HG03432 (cell line): ENCODE measurements at regions not wholly inside any gene's neighbourhood (a gene's known extent, or its start where the extent isn't known, plus 50 kb on each side); places are given as distances from the start of the nearest gene placed in this dataset.

Experiments
- ATAC-seq: cut with Tn5 transposase; IDR thresholded peaks from one replicate; pipeline ENCODE4 v1.9.1; 2021; ENCODE audit warnings: mild to moderate bottlenecking, moderate library complexity; ENCODE audit not compliant: unreplicated experiment

DNA sequence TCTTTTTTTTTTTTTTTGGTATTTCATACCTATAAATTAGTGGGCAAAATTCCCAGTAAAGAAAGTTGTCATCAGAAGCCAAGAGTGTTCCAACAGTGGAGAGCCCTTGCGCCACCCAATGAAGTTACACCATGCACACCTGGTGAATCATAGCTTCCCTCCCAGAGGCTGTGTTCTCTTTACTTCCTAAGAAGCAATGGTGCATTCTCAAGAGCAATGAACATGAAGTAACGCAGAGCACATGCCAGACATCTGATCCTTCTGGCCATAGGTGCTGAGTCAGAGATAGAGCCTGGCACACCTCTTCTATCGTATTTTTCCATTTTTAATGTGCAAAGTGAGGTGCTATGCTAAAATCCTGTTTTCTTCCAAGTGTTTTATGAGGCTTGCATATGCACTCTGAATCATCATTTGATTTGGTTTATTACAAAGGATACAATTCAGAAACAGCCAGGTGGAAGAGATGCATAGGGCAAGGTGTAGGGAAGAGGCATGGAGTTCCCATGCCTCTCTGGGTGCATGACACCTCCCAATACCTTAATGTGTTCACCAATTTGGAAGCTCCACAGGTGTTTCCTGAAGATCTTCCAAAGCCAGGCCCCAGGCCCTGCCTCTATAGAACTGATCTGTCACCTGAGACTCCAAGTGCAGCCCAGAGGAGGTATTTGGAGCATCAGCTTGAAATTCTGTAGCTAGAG, 408.0 kb downstream of the SIPA1L2 start:
- no peak for ATAC-seq

DNA sequence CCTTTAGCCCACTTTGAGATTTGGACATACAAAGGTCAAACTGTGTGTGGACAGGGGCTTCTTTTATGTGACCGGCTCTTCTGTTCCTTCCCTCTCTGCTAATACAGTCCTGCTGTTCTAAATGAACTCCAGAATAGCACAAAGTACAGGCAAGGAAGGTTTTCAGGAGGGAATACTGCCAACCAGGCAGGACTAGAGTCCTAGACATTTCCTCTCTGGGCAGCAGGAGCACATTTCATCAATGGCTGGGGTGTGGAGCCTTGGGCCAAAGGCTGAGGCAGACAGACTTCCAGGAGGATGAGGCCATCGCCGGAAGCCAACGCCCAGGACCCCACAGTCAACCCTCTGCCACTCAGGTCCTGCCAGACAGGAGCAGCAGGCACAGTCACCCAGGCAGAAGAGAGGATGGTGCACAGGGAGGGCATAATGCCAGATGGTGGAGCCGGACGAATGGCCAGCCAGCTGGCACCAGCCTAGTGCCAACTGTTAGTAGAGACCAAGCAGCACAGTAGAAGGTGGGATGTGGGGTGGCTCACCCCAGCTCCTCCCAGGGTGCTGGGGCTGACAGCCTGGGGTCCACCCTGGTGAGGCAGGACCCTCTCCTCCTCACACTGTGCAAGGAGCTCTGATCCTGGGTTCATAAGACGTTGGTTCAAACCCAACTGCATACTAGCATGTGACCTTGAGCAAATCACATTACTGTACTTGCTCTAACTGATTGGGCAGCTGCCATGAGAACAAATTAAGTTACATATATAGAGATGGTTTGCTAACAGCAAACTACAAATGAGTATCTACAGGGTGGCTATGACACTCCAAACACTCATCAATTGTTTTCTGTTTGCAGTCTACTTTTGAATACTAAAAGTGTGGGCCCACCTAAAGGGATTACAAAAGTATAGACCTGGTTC, 410.7 kb downstream of the SIPA1L2 start:
- no peak for ATAC-seq

DNA sequence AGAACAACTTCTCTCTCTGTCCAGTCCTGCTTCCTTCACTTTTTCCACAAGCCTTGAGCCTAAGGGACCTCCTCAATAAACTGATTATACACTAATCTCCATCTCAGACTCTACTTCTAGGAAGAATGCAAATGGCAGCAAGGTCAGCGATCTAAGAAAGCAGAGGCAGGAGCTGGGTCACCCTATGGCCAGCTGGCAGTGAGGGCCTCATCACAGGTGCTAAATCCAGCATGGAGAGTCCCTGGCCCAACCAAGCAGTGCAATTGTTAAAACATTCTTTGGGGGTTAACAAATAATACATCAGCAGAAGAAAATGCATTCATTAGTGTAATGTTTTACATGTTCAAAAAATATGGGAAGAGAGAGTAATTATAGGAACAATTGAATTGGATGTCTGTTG, 416.0 kb downstream of the SIPA1L2 start:
- no peak for ATAC-seq

DNA sequence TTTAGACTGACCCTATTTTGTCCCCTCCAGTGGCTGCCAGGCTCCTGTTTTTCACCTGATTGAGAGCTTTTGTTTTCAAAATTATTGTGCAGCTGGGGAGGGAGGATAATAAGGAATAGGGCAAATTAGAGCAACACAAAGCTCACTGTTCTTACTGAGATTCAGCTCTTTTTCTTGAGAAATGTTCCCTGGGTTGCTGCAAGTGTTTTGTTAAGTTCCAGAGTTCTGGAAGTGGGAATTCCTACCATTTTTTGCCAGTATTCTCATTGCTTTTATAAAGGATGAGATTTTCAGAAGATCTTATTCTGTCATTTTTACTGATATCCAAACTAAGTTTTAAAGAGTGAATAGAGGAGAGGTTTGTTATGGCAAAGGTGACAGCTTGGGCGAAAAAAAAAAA, 417.7 kb downstream of the SIPA1L2 start:
- no peak for ATAC-seq

DNA sequence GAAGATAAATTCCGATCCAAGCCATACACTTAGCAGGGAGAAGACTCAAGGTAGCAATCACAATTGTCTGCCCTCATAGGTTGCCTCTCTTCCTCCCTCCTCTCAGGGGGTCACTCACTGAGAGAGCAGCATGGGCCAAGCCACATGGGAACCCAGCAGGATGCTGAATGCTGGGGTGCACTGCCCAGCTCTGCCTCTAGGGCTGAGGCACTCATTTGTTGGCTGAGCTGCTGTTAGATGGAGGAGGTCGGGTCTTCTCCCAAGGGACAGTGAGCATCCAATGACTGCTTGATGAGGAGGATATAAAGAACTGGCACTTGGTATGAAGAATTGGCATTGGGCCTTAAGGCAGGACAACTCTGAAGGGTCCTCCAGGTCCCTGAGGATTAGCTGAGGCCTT, 418.8 kb downstream of the SIPA1L2 start:
- no peak for ATAC-seq

DNA sequence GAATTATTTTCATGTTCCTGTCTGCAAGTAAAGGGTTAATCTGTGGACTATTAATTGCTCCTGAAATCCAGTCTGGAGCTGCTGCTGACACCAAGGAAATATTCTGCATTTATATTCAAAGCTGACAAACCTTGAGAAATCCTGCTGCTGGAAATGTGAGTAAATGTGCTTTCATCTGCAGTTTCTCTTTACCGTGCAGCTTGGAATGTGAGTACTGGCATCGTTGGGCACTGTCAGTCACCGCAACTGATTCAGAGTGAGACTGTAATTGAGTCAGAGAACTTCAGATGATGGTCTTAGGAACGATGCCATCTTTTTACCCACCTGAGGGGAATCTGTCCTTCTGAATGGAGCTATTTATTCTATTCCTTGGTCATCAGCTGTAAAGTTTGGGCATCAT, 420.6 kb downstream of the SIPA1L2 start:
- ATAC-seq: no peak

DNA sequence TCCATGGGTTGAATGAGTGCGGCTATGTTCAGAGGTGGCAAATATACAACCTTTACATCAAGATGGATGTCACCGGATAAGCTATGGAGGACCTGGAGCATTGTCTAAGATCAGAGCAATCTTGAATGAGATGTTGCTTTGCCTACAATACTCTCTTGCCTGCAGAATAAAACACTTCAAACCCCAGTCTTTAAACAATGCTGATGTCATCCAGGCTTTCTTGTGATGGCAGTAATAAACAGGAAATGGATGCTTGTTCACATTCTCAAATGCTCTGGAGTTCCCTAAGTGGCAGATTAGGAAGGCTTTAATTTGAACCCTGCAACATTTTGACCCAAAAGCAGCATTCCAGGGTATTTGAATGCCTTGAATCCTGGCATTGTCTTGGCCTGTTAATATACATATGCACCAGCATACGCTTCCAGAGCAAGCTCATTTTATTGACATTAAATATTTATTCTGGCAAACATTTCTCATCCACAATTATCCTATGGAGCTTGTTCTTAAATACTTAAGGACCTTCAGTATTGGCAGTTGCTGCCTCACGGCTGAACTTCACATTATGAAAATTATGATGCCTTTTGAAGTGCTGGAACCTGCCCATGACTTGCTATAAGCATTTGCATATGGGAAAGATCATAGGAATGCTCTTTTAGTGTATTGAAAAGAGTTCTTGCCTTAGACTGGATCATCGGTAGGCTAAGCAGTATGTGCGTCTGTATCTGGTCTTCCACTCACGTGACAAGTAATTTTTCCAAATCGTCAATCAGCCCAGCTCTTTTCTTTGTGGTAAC, 422.7 kb downstream of the SIPA1L2 start:
- ATAC-seq: no peak

DNA sequence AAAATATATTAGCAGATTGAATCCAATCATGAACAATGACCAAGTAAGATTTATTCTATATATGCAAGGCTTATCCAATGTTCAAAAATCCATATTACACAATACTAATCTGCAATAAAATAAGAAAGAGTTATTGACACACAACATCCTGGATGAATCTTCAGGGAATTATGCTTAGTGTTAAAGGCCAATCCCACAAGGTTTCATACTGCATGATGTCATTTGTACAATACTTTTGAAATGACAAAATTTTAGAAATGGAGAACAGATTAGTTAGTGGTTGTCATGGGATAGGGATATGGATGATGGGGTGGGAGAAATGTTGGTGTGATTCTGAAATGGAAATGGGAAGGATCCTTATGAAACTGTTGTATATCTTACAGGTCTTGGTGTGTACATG, 425.7 kb downstream of the SIPA1L2 start:
- no peak for ATAC-seq

DNA sequence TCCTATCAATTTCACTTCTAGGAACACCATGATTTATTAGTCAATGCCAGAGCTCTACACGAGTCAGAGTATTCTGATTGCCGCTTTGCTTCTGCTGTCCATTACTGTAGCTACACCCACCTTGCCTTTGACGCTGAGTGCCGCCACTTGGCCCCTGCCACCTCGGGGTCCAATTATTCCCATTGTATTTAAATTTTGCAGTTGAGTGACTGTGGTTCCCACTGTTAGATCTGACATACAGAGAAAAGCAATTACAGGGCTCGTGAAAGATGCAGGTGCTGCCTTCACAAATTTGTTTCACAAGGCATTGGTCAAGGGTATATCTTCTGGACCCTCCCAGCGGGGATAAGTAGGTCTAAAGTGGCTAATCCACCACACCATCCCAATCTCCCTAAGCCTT, 428.9 kb downstream of the SIPA1L2 start:
- no peak for ATAC-seq

DNA sequence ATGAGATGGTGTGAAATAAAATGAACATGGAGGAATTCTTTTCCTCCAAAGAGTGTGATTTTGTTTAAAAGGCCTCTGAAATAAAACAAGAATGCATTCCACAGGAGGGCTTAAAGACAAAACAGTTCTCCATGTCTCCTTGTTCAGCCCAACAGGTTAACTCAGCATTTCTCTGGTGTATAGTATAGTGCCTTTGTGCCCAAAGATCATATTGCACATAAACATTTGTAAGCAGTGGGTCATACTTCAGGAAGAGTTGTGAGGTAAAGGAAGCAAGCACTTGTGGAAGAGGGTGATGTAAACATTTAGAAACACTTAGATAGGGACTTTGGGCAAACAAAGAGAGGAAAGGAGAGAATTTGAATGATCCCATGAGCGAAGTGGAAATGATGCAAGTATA, 433.9 kb downstream of the SIPA1L2 start:
- ATAC-seq: no peak

DNA sequence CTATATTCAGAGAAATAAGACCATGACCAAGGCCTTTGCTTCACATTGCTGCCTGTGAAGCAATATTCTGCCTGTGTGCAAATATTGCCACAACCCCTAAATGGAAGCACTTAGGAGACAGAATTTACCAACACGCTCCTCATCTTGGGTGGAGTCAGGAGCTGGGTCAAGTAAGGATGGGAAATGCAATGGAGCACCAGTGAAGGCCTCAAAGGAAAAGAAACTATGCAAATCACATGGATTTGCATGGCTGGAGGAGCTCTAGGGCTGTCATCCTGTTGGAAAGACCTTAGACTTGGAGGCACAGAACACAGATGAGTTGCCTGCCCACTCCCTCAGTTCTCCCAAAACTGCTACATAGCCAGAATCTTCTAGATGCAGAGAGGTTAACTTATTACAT, 435.5 kb downstream of the SIPA1L2 start:
- ATAC-seq: no peak

DNA sequence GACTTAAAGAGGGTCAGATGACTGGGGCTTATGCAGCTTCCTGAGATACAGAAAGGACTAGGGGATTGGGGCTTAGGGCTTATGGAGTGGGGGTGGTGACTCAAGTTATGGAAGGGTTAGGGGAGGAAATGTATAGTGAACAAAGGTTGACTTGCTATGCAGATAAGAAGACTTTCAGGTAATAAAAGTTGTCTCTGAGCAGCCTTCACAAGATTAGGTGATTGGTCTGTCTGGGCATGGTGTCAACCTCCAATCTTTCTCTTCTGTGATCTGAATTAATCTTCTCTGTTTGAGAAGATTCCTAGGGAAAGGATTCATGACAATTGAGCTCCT, 436.5 kb downstream of the SIPA1L2 start:
- no peak for ATAC-seq

DNA sequence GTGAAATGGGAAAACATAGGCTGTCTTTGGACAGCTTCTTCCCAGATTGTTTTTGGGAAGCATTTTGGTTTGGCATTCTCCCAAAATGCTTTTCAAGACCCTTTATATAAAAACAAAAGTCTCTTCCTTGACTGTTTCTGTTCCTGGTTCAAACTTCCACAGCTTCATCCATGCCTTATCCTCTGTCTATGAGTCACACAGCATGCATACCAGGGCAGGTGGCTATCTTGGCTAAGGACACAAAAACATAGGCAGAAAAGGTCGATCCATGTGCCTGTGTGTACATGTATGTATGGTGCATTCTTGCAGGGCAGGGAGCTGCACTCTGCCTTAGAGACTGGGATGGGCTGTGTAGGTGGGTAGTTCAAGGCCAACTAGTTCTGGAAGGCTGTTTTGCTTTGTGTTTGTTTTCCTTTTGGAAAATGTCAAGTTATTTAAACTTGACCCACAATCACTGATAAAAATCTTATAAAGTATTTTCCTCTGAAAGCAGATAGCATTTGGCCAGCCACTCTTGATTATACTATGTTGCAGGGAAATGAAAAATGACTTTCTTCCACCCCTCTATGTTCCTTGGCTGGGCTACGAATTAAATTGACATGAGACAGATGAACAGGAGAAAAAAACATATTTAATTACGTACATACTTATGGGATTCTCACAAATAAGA, 437.0 kb downstream of the SIPA1L2 start:
- no peak for ATAC-seq

DNA sequence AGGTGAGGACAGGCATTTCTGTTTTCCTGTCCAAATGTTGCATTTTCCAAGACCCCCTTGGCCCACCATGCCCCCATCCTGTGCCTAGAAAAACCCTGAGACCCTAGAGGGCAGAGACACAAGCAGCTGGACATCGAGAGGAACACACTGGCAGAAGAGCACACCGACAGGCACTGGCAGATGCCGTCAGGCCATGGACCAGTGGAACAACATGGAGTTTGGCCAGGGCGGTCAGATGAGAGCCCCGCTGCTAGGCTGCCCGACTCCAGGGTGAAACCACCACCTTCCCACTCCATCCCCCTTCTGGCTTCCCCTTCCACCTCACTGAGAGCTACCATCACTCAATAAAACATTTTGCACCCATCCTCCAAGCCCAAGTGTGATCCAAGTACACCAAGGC, 438.4 kb downstream of the SIPA1L2 start:
- ATAC-seq: no peak

DNA sequence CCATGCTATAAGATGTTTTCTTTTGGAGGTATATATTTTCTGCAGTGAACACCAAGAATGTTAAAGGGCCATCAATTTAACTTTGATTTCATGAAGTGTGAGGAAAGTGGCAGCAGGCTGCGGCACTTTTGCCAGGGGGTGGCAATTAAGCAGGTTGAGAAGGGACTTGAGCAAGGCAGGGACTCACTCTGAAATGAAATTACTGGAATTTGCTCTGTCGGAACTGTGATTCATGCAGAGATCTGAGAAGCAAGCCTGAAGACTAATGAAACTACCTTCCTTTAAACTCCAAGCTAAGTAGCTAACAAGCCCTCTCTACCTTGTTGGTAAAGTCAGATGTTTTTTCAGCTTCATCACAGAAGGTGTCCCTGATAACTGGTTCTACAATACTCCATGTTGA, 441.6 kb downstream of the SIPA1L2 start:
- no peak for ATAC-seq

DNA sequence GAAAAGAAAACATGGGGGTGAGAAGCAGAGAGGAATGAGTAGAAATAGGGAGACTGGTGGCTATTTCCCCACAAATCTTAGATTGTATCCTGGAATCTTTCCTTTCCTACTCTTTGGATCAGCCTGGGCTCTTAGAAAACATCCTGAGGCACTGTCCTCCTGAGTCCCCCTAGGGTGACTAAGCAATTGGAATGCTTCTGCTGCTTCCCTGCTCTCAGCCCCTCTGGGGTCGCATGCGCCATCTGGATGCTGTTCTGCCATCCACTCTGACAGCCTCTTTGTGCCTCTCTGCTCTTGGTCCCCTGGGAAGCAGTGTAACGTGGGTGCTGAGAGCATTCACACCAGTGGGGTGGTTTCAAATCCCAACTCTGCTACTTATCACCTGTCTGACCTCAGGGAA, 443.0 kb downstream of the SIPA1L2 start:
- ATAC-seq: no peak

DNA sequence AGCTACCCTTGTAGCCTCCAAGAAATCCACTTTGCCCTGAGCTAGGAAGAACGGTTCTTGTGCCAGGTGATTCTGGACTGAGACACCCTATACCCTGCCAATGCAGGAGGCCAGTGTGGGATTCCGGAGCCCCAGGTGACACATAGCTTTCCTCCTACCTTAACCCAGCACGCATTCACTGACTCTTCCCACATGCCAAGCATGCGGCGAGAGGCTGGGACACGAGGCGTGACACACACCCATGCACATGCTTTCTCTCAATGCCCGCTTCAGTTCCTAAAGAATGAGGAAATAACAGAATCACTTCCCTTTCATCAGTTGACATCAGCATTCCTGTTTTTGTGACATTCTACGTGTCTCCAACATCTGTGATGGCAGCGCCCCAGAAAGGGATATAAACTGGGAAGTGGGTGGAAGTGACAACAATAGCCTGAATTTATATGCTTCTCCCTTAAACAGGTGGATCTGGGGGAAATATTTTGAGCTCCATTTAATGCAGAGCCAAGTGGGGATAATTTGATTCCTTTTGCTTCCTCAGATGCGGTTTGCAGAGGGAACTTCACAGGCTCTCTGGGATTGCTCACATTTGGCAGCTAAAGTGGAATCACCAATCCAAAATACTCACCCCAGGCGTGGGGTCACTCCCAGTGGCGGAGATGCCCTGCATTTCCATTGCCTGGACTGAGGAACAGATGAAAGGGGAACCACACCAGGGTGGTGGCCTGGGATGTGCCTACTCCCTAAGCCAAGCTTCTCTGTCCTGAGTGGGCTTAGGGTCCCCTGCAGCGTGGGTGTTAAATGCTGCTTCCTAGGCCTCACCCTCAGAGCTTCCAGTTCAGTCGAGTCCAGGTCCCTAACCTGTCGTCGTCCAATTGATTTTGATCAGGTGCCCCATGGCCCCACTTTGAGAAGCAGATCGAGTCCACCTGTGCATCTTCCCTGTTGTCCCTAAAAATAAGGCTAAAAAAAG, 445.1 kb downstream of the SIPA1L2 start:
- no peak for ATAC-seq

DNA sequence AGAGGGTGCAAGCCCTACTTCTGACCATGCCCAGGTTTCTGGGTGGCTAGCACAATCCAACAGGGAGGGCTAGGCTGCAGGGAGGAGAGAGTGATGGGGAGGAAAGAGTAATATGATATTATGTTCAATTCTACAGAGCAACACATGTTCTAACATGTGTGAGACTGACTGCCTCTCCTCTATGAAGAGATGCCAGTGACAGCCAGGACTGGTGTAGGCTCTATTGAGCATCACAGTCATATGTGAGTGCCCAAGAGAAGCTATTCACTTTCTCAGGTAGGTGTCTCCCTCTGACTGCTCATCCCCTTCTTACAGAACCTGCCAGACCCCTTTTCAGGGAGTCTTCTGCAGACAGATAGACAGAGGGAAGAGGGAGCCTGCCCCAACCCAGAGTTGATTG, 446.1 kb downstream of the SIPA1L2 start:
- no peak for ATAC-seq

DNA sequence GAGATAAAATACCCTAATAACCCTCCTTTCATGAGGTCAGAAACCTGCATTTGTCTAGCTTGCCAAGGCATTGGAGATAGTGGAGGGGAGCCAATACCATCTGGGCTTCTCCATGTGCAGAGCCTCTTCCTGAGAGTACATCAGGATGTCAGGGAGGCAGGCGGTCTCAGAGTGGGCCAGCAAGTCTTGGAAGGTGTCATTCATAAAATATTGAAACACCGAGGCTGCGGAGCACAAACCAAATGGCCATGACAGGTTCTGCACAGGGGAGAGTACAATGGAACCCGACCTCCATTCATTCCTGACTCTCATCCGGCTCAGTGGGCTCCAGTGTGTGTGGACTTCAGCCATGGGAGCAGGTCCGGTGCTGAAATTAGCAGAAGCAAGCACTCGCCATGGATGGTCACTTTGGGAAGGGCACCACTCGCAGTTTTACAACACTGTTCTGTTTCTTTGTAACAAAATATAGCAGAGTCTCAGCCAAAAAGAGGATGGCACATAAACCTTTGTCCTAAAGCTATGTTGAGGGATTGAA, 446.6 kb downstream of the SIPA1L2 start:
- no peak for ATAC-seq

DNA sequence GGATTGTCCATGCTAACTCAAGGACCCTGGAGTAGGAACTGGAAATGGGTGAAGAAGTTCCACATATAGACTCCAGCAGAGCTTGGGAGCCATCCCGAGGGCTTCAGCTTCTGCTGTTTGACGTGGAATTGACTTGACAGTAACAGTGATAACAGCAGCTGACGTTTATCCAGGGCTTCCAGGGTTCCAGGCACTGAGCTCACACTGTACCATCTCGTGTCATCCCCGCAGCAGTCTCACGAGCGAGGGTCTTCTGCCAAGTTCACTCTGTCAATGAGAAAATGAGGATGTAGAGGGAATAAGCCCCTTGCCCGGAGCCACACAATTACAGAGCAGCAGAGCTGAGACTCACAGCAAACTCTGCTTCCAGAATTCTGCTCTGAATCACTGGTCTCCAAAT, 447.7 kb downstream of the SIPA1L2 start:
- ATAC-seq: no peak
